ENCODE measurements at regions not wholly inside any gene's neighbourhood (a gene's known extent, or its start where the extent isn't known, plus 50 kb on each side); places are given as distances from the start of the nearest gene placed in this dataset.

- DNase-seq, result no peak
Observed at GRCh38 chr15:23514484-23514883, 51.0 kb upstream of the MKRN3 start.

DNA sequence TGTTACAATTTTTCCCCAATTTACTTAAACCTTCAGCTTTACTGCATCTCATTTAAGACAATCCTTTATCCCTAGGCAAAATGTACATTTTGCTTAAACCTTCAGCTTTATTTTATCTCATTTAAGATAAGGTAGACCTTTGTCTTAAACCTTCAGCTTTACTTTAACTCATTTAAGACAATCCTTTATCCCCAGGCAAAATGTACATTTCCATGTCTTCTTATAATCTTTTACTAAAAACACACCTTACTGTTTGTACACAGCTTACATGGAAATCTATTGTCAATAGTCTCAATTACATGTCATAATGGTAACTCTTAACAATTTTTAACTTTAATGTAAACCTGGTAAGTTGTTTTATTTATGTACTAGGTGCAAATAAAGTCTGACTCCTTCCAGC is 58.7 kb upstream of the MKRN3 start:
- no peak for DNase-seq

DNA sequence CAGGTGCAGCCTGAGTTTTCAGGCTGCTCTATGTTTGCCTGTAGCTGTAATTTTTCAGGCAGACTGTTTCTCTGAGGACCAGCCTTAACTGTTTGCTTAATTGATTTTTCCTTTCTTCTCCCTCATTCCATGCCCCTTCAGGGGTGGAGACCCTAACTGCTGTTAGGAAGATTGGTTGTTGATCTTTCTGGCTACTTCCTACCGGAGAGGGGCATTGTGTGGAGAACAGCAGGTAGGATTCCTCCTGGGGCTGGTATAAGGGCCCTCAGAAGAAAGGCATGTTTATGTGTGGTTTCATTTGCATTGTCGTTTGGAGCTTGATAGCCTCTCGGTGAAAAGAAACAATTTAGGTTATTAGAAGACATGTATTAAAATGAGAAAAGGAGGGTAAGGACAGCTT is 56.9 kb upstream of the GOLGA6L2 start:
- DNase-seq, result peak; percentile 67

DNA sequence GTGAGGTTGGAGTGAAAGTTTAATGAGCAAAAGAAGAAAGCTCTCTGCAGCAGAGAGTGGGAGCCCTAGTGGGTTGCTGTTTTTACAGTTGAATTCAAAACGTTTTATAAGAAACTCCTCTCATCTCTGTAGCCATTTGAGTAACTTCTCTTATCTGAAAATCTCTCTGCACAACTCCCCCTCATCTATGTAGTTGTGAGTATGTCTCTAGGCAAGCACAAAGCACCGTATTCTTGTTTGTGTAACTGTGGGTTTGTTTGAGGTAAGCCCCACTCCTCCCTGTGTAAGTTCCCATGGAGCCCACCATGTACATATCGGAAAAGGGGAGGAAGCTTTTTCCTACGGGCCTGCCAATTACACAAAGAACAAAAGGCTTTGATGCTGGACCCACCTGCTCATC is 56.5 kb upstream of the GOLGA6L2 start:
- DNase-seq, result no peak

- no peak for DNase-seq
Observed at GRCh38 chr15:23497710-23498111, 50.7 kb upstream of the GOLGA6L2 start.
